HepG2 (cell line): ENCODE measurements at regions not wholly inside any gene's neighbourhood (a gene's known extent, or its start where the extent isn't known, plus 50 kb on each side); places are given as distances from the start of the nearest gene placed in this dataset.

Source experiments
- ATAC-seq: fragments of 200-7000 bp; cut with Tn5 transposase; 3 replicates; pipeline ENCODE4 v1.9.1; 2020; ENCODE audit warnings: mild to moderate bottlenecking, moderate library complexity
- BruUV-seq: library from RNA; stranded (reverse); fragments of 400-500 nt; replicated peaks from 2 replicates; lab custom pipeline; 2021; lab: Mats Ljungman, UMichigan
- CTCF ChIA-PET: fragments of 300-600 bp; formaldehyde crosslinking; extraction: SDS; loops from one replicate; lab custom pipeline; 2021; ENCODE audit warnings: low total read pairs, inconsistent platforms, low intra/inter-chr PET ratio; lab: Yijun Ruan, JAX
- POLR2A ChIA-PET: fragments of 350-600 bp; sonication (Branson Sonifier 250); formaldehyde crosslinking; loops from one replicate; lab custom pipeline; 2020; ENCODE audit warnings: antibody characterized with exemption, inconsistent platforms; lab: Yijun Ruan, JAX
- DNase-seq: peaks from one replicate; pipeline ENCODE4 v3.0.0-alpha.2; 2015; ENCODE audit warnings: low spot score
- FAIRE-seq: peaks from 3 replicates; lab custom pipeline; 2011; peaks lifted over from hg19 to GRCh38; lab: Jason Lieb, UNC
- H2AFZ ChIP-seq: one replicate; pipeline ENCODE4 v1.6.1; 2011; ENCODE audit warnings: low read length, inconsistent platforms
- H3K27ac ChIP-seq: fragments of 300-600 bp; 3 replicates; pipeline ENCODE4 v1.8.0; 2011; ENCODE audit warnings: mixed run types, mild to moderate bottlenecking, mixed read lengths, low read length, inconsistent platforms; ENCODE audit not compliant: insufficient read depth; ENCODE audit errors: extremely low read length
- H3K27me3 ChIP-seq, 2 experiments: fragments of 200-600 bp in 1 of 2; 2 replicates in 1 of 2; 3 replicates in 1 of 2; pipeline versions ENCODE4 v1.6.0 to v1.8.0; 2011; ENCODE audit warnings: low read length in 2 of 2, mild to moderate bottlenecking in 2 of 2, moderate library complexity in 2 of 2, inconsistent platforms in 1 of 2; ENCODE audit not compliant: insufficient read depth in 2 of 2, control insufficient read depth in 1 of 2
- H3K36me3 ChIP-seq, 2 experiments: fragments of 200-600 bp in 1 of 2; replicated peaks in 1 of 2; 2 replicates in 1 of 2; 3 replicates in 1 of 2; pipeline versions ENCODE4 v1.5.1 to v1.8.0; 2011; ENCODE audit warnings: low read length in 2 of 2, inconsistent platforms in 1 of 2; ENCODE audit not compliant: insufficient read depth in 2 of 2, control insufficient read depth in 1 of 2
- H3K4me1 ChIP-seq: 2 replicates; pipeline ENCODE4 v1.5.1; 2012; ENCODE audit warnings: low read length, inconsistent platforms; ENCODE audit not compliant: insufficient read depth
- H3K4me2 ChIP-seq: 2 replicates; pipeline ENCODE4 v1.6.0; 2011; ENCODE audit warnings: low read depth, low read length, inconsistent platforms
- H3K4me3 ChIP-seq, 3 experiments: fragments of 200-600 bp in 1 of 3; sonication (generic), shearing (Covaris generic) in 1 of 3; replicated peaks in 1 of 3; 2 replicates each; pipeline ENCODE4 v1.5.1; 2011 to 2016; ENCODE audit warnings: low read length in 3 of 3, inconsistent platforms in 2 of 3, low read depth in 2 of 3, mild to moderate bottlenecking in 2 of 3, control low read depth in 1 of 3, mixed read lengths in 1 of 3; ENCODE audit not compliant: insufficient read depth in 1 of 3
- H3K79me2 ChIP-seq: one replicate; pipeline ENCODE4 v1.6.1; 2011; ENCODE audit warnings: low read length, inconsistent platforms; ENCODE audit not compliant: insufficient read depth
- H3K9ac ChIP-seq: 2 replicates; pipeline ENCODE4 v1.6.0; 2011; ENCODE audit warnings: mild to moderate bottlenecking, low read depth, low read length, inconsistent platforms; ENCODE audit not compliant: insufficient read depth
- H3K9me3 ChIP-seq: 2 replicates; pipeline ENCODE4 v1.5.1; 2012; ENCODE audit warnings: mild to moderate bottlenecking, low read length
- H4K20me1 ChIP-seq: 2 replicates; pipeline ENCODE4 v1.6.0; 2011; ENCODE audit warnings: inconsistent platforms, mild to moderate bottlenecking, low read length, moderate library complexity; ENCODE audit not compliant: insufficient read depth
- BATF2 ChIP-seq: sonication (generic); formaldehyde crosslinking; IDR thresholded peaks from 2 replicates; pipeline ENCODE4 v1.8.0; 2022; ENCODE audit warnings: mild to moderate bottlenecking, missing genetic modification reagents, moderate library complexity
- CAMTA2 ChIP-seq: sonication (generic); formaldehyde crosslinking; IDR thresholded peaks from 2 replicates; pipeline ENCODE4 v1.4.0; 2020; ENCODE audit warnings: mild to moderate bottlenecking, missing genetic modification reagents, borderline replicate concordance
- CEBPZ ChIP-seq: IDR thresholded peaks from 2 replicates; pipeline ENCODE4 v1.6.1; 2012; ENCODE audit warnings: low read length, improper control_type of control experiment
- CSRNP1 ChIP-seq: sonication (generic); formaldehyde crosslinking; IDR thresholded peaks from 2 replicates; pipeline ENCODE4 v1.8.1; 2023; ENCODE audit warnings: mild to moderate bottlenecking, missing genetic modification reagents
- GMEB2 ChIP-seq: IDR thresholded peaks from 2 replicates; pipeline ENCODE4 v1.6.1; 2016; ENCODE audit warnings: missing biosample characterization, missing genetic modification reagents, low read depth
- HOXA7 ChIP-seq: sonication (generic); formaldehyde crosslinking; IDR thresholded peaks from 2 replicates; pipeline ENCODE4 v1.8.1; 2022; ENCODE audit warnings: mild to moderate bottlenecking, missing genetic modification reagents, moderate library complexity
- SIX1 ChIP-seq: sonication (generic); formaldehyde crosslinking; IDR thresholded peaks from 2 replicates; pipeline ENCODE4 v1.4.0; 2020; ENCODE audit warnings: missing genetic modification reagents, borderline replicate concordance
- SP2 ChIP-seq: sonication (generic); formaldehyde crosslinking; IDR thresholded peaks from 2 replicates; pipeline ENCODE4 v1.5.1; 2020; ENCODE audit warnings: mild to moderate bottlenecking, missing genetic modification reagents
- YY1 ChIP-seq: IDR thresholded peaks from 2 replicates; pipeline ENCODE4 v1.6.1; 2011; ENCODE audit warnings: low read length, low read depth, moderate library complexity, mild to moderate bottlenecking; ENCODE audit not compliant: insufficient read depth, insufficient replicate concordance
- ZKSCAN5 ChIP-seq: sonication (generic); formaldehyde crosslinking; IDR thresholded peaks from 2 replicates; pipeline ENCODE4 v1.5.1; 2020; ENCODE audit warnings: mild to moderate bottlenecking, missing genetic modification reagents
- ZNF337 ChIP-seq: sonication (generic); formaldehyde crosslinking; IDR thresholded peaks from 2 replicates; pipeline ENCODE4 v1.5.1; 2020; ENCODE audit warnings: missing genetic modification reagents, low read depth, mild to moderate bottlenecking, borderline replicate concordance
- ZNF431 ChIP-seq: sonication (generic); formaldehyde crosslinking; IDR thresholded peaks from 2 replicates; pipeline ENCODE4 v1.9.0; 2022; ENCODE audit warnings: missing genetic modification reagents, low read depth, mild to moderate bottlenecking, borderline replicate concordance
- ZNF773 ChIP-seq: sonication (generic); formaldehyde crosslinking; IDR thresholded peaks from 2 replicates; pipeline ENCODE4 v1.4.0; 2020; ENCODE audit warnings: missing genetic modification reagents, borderline replicate concordance
- ZNF792 ChIP-seq: IDR thresholded peaks from 2 replicates; pipeline ENCODE4 v1.6.1; 2016
- ZUFSP ChIP-seq: sonication (generic); formaldehyde crosslinking; IDR thresholded peaks from 2 replicates; pipeline ENCODE4 v1.9.0; 2021; ENCODE audit warnings: missing genetic modification reagents, mild to moderate bottlenecking, borderline replicate concordance
- WGBS: methylation state at CpG from one replicate; pipeline ENCODE4 v1.1.6; 2017; ENCODE audit warnings: low lambda C conversion rate; 5-methylcytosine and 5-hydroxymethylcytosine counted together
- in situ Hi-C: cut with HindIII; loops from 2 replicates; pipeline ENCODE4 v1.10.0; 2017; ENCODE audit warnings: low pct_unique_long_range_greater_than_20kb; ENCODE audit not compliant: extremely low pct_ligation_motif_present
- intact Hi-C: fragments of 100-400 bp; cut with micrococcal nuclease; formaldehyde crosslinking; loops from one replicate; pipeline ENCODE4 v1.10.0; 2022; ENCODE audit not compliant: unreplicated experiment

- TF ChIP-seq CEBPZ = no peak
Observed at GRCh38 chr2:116668691-116669090, 1145.8 kb upstream of the DDX18 start (continued).

GRCh38 chr2:116669782-116670181, 1144.7 kb upstream of the DDX18 start:
- Histone ChIP-seq H4K20me1 (no peaks in the 10 kb centered on the region), H3K9ac (no peak overlapping the region), H3K4me3 (no peak overlapping the region), H3K9me3 (peaks cover 92% of the 10 kb centered on the region), H3K4me2 (no peak overlapping the region), H3K79me2 (no peaks in the 10 kb centered on the region), H3K27me3 (no peaks in the 10 kb centered on the region; a peak in 1 of 5 replicates), H3K4me1 (no peaks in the 10 kb centered on the region), H3K27ac (no peak overlapping the region), H2AFZ (no peak overlapping the region), H3K36me3 (no peaks in the 10 kb centered on the region)
- in situ Hi-C loops = no loop called here
- WGBS = 1% methylated on average over 2 of the region's 2 CpGs
- intact Hi-C loops = no loop called here
- no TSS peak for BruUV-seq
- ChIA-PET CTCF (no interaction called here), POLR2A (no interaction called here)
- DNase-seq = no peak
- no peak for FAIRE-seq
- ATAC-seq = no peak
- TF ChIP-seq SIX1 (CRISPR knock-in tag) = no peak
- TF ChIP-seq HOXA7 (CRISPR knock-in tag) = no peak
- TF ChIP-seq YY1 = no peak
- TF ChIP-seq CAMTA2 (CRISPR knock-in tag) = no peak
- TF ChIP-seq ZNF792 = no peak
- TF ChIP-seq ZUFSP (CRISPR knock-in tag) = no peak
- no peak for TF ChIP-seq ZNF773 (CRISPR knock-in tag)
- TF ChIP-seq ZKSCAN5 (CRISPR knock-in tag) = no peak
- no peak for TF ChIP-seq ZNF431 (CRISPR knock-in tag)
- no peak for TF ChIP-seq SP2 (CRISPR knock-in tag)
- TF ChIP-seq GMEB2 = no peak
- TF ChIP-seq ZNF337 (CRISPR knock-in tag) = no peak
- no peak for TF ChIP-seq BATF2 (CRISPR knock-in tag)
- no peak for TF ChIP-seq CSRNP1 (CRISPR knock-in tag)
